ENCODE measurements at regions not wholly inside any gene's neighbourhood (a gene's known extent, or its start where the extent isn't known, plus 50 kb on each side); places are given as distances from the start of the nearest gene placed in this dataset.
A peak's percentile ranks its signal among the peaks of the same experiment; 100 is the strongest.

DNA sequence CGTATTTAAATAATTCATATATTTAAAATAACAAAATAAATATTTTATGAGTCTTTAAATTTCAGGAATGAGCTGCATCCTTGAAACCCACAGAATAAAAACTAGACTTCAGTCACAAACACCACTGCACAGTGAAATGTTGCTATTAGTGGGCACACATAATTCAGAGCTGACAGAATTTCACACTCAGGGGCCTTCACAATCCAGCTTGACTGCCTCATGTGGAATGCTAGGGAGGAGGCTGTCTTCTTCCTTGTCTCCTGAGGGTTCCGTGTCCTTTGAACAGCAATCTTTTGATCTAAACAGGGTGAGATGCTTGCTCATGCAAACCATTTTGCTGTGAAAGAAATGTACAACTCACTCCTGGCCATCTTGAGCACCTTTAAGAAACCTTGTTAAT is 346.7 kb downstream of the CCSER2 start:
- intact Hi-C loops (cut with DNase I) = no loop called here
- Histone ChIP-seq H3K27me3 (ENCODE audit: control insufficient read depth, insufficient read depth, low read length) (no peaks in the 10 kb centered on the region), H3K4me3 (ENCODE audit: low read length in 3 of 3) (no peak overlapping the region), H3K36me3 (ENCODE audit: control insufficient read depth in 2 of 3, insufficient read depth in 3 of 3, low read length in 3 of 3) (no peaks in the 10 kb centered on the region), H3K27ac (ENCODE audit: low read depth in 2 of 2, low read length in 2 of 2) (no peak overlapping the region), H3K9ac (ENCODE audit: low read length in 3 of 3) (no peak overlapping the region), H3K4me1 (ENCODE audit: control insufficient read depth in 2 of 3, insufficient read depth in 2 of 3, low read depth in 1 of 3, low read length in 3 of 3) (no peaks in the 10 kb centered on the region), H3K9me3 (ENCODE audit: control insufficient read depth in 2 of 3, insufficient read depth in 1 of 3, low read length in 3 of 3) (peaks cover 0 to 3% (median 0%) of the 10 kb centered on the region in 3 donors)
- TF ChIP-seq, protein P1, sequence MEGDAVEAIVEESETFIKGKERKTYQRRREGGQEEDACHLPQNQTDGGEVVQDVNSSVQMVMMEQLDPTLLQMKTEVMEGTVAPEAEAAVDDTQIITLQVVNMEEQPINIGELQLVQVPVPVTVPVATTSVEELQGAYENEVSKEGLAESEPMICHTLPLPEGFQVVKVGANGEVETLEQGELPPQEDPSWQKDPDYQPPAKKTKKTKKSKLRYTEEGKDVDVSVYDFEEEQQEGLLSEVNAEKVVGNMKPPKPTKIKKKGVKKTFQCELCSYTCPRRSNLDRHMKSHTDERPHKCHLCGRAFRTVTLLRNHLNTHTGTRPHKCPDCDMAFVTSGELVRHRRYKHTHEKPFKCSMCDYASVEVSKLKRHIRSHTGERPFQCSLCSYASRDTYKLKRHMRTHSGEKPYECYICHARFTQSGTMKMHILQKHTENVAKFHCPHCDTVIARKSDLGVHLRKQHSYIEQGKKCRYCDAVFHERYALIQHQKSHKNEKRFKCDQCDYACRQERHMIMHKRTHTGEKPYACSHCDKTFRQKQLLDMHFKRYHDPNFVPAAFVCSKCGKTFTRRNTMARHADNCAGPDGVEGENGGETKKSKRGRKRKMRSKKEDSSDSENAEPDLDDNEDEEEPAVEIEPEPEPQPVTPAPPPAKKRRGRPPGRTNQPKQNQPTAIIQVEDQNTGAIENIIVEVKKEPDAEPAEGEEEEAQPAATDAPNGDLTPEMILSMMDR (IDR thresholded peaks at IDR 0.05; ENCODE audit: borderline replicate concordance, extremely low read depth, insufficient read depth) = no peak
- FAIRE-seq = no peak
- peak in 1 of 5 donors; percentile 10 for DNase-seq

DNA sequence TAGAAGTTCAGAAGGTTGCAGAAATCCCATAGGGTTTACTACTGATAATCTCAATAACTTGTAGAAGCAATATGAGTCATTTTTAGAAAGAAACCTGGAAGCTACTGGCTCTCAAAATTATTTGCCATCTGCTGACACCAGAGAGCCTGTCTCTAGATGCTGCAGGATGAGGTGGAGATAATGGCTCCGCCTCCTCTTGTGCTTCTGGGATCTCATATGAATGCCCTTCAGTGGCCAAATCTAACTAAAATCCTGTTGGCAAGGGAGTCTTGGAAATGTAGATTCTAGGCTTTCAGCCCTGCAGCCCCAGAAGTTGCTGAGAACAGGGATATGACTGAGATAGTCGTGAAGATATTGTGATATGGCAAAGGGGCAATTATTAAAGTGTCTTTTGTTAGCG is 348.1 kb downstream of the CCSER2 start:
- Histone ChIP-seq H3K27ac (ENCODE audit: low read depth in 2 of 2, low read length in 2 of 2) (no peak overlapping the region), H3K9ac (ENCODE audit: low read length in 3 of 3) (no peak overlapping the region), H3K4me1 (ENCODE audit: control insufficient read depth in 2 of 3, insufficient read depth in 2 of 3, low read depth in 1 of 3, low read length in 3 of 3) (no peaks in the 10 kb centered on the region), H3K9me3 (ENCODE audit: control insufficient read depth in 2 of 3, insufficient read depth in 1 of 3, low read length in 3 of 3) (peaks cover 0 to 3% (median 0%) of the 10 kb centered on the region in 3 donors), H3K4me3 (ENCODE audit: low read length in 3 of 3) (no peak overlapping the region), H3K36me3 (ENCODE audit: control insufficient read depth in 2 of 3, insufficient read depth in 3 of 3, low read length in 3 of 3) (no peaks in the 10 kb centered on the region), H3K27me3 (ENCODE audit: control insufficient read depth, insufficient read depth, low read length) (no peaks in the 10 kb centered on the region)
- intact Hi-C loops (cut with DNase I) = no loop called here
- TF ChIP-seq, protein P1 (IDR thresholded peaks at IDR 0.05; ENCODE audit: borderline replicate concordance, extremely low read depth, insufficient read depth) = no peak
- no peak for FAIRE-seq
- DNase-seq = no peak

DNA sequence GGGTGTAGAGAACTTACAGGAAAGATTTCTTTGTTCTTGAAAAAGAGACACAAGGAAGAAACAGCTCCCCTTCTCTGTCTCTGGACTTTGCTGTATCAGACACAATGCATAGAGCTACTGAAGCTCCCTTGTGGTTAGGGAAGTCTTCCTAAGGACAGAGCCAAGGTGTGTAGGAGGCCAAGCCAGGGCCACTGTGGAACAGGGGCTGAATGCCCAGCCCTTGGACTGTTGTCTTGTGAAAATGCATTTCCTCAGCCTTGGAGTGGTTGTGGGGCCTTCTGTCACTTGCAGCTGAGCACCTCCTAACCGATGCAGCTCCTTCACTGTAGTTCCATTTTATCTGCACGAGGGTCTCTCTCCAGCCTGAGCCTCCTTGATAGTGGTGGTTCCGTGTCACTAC is 353.4 kb downstream of the CCSER2 start:
- DNase-seq = no peak
- intact Hi-C loops (cut with DNase I) = no loop called here
- TF ChIP-seq, protein P1 (IDR thresholded peaks at IDR 0.05; ENCODE audit: borderline replicate concordance, extremely low read depth, insufficient read depth) = no peak
- no peak overlapping the region for H3K9ac ChIP-seq (ENCODE audit: low read length in 3 of 3)
- H3K27ac ChIP-seq (ENCODE audit: low read depth in 2 of 2, low read length in 2 of 2) = no peak overlapping the region
- no peak for FAIRE-seq
- no peaks in the 10 kb centered on the region for H3K36me3 ChIP-seq (ENCODE audit: control insufficient read depth in 2 of 3, insufficient read depth in 3 of 3, low read length in 3 of 3)
- H3K9me3 ChIP-seq (ENCODE audit: control insufficient read depth in 2 of 3, insufficient read depth in 1 of 3, low read length in 3 of 3) = peaks cover 0 to 4% (median 0%) of the 10 kb centered on the region in 3 donors
- H3K4me1 ChIP-seq (ENCODE audit: control insufficient read depth in 2 of 3, insufficient read depth in 2 of 3, low read depth in 1 of 3, low read length in 3 of 3) = no peaks in the 10 kb centered on the region
- no peaks in the 10 kb centered on the region for H3K27me3 ChIP-seq (ENCODE audit: control insufficient read depth, insufficient read depth, low read length)
- H3K4me3 ChIP-seq (ENCODE audit: low read length in 3 of 3) = no peak overlapping the region

DNA sequence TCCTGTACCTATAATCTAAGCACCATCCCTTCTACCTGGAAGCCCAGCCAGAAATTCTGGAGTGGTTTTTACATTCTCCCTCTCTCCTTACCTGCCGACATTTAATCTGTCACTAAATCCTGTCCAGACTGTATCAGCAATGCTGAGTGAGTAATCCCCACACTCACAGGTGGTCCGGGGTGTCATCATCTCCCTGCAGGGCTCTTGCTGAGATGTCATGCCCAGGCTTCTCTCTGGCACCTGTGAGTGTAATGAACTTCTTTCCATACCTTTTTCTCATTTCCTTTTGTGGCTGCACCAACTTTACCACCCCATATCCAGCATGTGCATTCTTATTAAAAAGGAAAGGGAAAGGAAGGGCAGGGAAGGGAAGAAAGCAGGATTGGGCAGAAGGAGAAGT is 355.2 kb downstream of the CCSER2 start:
- intact Hi-C loops (cut with DNase I) = no loop called here

More for the DNA sequence above, 355.2 kb downstream of the CCSER2 start:
- Histone ChIP-seq H3K36me3 (ENCODE audit: control insufficient read depth in 2 of 3, insufficient read depth in 3 of 3, low read length in 3 of 3) (no peaks in the 10 kb centered on the region), H3K4me3 (ENCODE audit: low read length in 3 of 3) (no peak overlapping the region), H3K9ac (ENCODE audit: low read length in 3 of 3) (no peak overlapping the region), H3K27me3 (ENCODE audit: control insufficient read depth, insufficient read depth, low read length) (no peaks in the 10 kb centered on the region), H3K4me1 (ENCODE audit: control insufficient read depth in 2 of 3, insufficient read depth in 2 of 3, low read depth in 1 of 3, low read length in 3 of 3) (no peaks in the 10 kb centered on the region), H3K27ac (ENCODE audit: low read depth in 2 of 2, low read length in 2 of 2) (no peak overlapping the region), H3K9me3 (ENCODE audit: control insufficient read depth in 2 of 3, insufficient read depth in 1 of 3, low read length in 3 of 3) (peaks cover 0 to 4% (median 0%) of the 10 kb centered on the region in 3 donors)
- DNase-seq (no peak), FAIRE-seq (no peak)
- TF ChIP-seq, protein P1 (IDR thresholded peaks at IDR 0.05; ENCODE audit: borderline replicate concordance, extremely low read depth, insufficient read depth) = no peak

Data from kidney (tissue), 13 donors.